Pons (tissue), 1 donor: ENCODE measurements at regions not wholly inside any gene's neighbourhood (a gene's known extent, or its start where the extent isn't known, plus 50 kb on each side); places are given as distances from the start of the nearest gene placed in this dataset.
"Not testable (repeated sequence)": the region's sequence is repeated elsewhere in the genome, so short reads cannot be mapped to it uniquely, and the experiment has no call there.

Experiments used
- DNase-seq: peaks from one replicate; pipeline ENCODE4 v3.0.0-alpha.2; 2016; ENCODE audit warnings: low spot score

DNA sequence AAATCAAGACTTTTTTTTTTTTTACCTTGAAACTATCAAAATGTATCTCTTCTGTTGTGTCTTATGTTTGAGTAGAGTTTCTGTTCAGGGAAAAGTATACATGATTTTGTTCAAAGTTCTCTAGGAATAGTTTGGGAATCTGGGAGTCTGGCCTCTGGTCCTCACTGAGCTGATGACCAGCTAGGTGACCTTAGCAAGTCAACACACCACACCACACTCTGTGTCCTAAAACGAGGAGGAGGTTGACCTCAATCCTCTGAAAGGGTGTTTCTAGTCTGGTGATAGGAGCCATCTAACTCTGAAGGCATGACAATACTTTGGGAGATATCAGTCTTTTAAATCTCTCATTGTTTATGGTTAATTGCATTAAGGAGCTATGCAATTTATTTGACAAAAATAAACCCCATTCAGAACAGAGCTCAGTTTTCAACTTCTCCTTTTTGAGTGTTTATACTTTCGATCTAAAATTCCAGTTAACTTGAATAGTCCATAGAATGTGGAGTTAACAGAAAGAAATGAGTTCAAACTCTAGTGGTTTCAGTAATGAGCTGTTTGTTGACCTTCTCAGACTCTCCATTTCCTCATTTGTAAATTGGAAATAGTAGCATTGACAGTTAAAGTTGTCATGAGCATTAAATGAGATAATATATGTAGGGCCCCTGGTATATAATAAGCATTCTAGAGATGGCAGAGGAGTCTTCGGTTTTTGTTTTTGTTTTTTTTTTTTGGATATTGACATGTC, 112.2 kb upstream of the LRRN1 start:
- DNase-seq: no peak

DNA sequence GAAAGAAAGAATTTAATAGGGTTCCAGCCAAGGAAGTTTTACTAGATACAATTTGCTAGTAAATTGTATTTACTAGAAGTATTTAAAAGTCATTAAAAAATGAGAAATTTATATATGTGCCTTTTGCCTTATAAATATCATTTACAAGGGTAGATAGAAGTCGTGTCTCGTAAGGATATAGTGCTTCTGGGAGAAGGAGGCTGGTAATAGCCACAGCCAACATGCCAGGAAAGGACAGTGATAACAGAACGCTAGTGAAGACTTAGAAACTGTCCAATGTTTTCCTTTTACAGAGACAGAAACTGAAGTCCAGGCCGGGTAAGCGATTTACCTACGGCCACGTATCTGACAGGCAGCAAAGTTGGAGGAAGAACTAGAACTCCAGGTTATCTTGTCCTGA, 113.5 kb upstream of the LRRN1 start:
- DNase-seq: no peak

DNA sequence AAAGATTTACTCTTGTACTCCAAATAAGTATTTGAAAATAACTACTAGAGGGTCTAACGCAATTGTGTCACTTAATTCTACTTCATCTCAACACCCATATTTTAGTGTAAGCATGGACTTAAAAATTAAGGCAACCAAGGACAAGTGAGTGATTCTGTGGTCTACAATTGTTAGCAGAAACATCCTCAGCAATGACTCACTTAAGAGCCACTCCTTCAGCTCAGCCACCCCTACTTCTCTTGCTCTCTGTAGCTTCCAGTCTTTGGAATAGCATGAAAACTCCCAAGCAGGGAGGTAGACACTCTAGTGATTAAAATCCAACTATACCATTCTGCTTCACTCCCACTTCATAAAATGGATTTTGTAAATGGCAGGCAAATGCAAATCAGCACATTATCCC, 116.0 kb upstream of the LRRN1 start:
- no peak for DNase-seq

DNA sequence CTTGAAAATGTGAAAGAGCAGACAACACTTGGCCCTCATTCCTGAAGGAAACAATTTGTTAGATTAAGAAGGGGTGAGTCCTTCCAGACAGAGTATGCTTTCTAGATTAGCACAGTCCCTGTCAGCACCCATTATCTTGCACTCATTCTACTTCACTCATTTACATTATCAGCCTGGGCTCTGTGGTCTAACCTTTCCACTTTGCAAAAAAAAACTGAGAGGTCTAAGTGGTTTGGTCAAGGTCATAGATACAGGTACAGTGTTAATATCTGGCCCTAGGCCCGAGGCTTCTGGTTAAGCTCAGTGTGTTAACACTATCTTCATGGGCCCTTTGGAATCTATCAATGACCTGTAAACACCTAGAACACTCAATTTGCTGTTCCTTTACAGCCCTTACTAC, 123.4 kb upstream of the LRRN1 start:
- DNase-seq: no peak

DNA sequence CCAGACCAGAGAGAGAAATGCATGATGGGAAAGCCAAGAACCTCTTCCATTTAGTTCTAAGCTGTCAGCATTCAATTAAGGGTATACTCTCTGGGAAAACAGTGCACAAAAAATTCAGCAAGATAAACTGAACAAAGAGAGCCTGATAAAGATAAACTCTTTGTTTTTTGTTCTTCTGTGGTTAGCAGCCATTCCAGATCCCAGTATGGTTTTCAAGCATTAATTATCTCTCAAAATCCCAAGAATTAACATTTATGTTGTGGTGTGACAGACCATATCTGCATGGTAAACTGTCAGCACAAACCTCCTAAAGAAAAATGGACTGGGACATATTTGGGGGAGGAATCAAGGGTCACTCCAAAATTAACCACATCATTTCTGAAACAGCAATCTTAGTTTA, 124.0 kb upstream of the LRRN1 start:
- no peak for DNase-seq

DNA sequence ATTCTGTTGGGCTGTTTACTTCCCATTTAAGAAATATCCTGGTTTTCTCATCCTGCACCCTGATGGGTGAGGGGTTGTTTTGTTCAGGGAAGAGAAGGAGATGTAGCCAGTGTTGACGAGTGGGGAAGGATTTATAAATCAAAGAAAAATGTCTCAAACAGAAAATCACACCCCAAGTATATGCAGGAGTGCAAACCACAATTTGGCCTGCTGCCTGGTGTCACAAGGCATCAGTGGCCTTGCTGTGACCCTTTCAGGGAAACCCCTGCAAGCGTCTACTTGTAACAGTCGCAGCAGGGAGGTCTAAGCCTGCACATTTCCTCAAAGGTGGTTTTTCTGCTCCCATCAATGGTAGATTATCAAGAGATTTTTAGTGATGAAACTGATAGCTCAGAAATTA, 132.6 kb upstream of the LRRN1 start:
- DNase-seq: no peak

DNA sequence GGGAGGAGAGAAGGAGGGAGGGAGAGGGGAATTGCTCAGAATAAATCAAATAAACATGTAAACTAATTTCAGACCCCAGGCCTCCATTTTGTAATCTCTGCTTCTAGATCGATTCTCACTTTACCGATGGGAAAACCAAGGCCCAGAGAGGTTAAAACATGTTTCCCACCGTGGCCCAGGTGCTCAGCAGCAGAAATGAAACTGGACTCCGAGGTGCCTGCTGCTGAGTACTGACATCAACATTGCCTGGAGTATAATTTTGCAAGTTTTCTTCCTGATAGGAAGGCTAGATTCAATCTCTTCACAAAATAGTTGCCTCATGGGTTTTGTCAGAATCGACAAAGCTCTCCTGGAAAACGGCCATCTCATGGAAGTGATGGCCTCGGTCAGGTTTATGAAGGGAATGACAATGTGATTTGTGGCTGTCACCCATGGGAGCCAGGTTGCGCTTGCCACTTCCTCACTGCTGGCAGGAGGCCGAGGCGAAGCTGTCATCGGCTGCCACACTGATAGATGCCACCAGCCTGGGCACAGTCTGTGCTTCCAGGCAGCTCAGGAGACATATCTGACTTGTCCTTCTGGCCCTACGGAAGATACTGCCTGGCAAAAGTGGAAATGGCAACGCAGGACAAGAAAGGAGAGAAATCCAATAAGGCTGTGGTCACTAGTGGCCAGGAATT, 133.1 kb upstream of the LRRN1 start:
- DNase-seq: peak; percentile 18

DNA sequence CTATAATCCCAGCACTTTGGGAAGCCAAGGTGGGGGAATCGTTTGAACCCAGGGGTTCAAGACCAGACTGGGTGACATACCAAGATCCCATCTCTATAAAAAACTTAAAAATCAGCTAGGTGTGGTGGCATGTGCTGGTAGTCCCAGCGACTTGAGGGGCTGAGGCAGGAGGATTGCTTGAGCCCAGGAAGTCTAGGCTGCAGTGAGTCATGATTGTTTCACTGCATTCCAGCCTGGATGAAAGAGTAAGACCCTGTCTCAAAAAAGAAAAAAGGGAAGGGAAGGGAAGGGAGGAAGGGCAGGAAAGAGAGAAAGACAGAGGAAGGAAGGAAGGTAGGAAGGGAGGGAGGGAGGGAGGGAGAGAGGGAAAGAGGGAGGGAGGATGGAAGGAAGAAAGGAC, 133.7 kb upstream of the LRRN1 start:
- DNase-seq: no peak

DNA sequence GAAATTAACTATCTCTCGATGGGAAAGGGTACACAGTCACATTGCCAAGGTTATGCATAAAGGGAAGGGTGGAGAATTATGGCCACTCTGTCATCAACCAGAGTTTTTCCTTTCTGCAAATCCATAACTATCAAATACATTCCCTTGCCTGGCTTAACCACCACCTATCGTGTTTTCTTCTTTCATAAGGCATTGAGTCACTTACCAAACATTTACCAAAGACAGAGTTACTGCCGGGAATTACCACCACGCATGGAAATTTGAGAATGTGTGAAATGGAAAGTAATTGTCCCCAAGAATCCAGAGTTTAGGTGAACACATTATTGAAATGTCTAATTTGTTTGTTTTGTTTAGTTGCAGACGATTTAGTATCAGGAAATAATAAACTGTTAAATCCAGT, 134.3 kb upstream of the LRRN1 start:
- no peak for DNase-seq

DNA sequence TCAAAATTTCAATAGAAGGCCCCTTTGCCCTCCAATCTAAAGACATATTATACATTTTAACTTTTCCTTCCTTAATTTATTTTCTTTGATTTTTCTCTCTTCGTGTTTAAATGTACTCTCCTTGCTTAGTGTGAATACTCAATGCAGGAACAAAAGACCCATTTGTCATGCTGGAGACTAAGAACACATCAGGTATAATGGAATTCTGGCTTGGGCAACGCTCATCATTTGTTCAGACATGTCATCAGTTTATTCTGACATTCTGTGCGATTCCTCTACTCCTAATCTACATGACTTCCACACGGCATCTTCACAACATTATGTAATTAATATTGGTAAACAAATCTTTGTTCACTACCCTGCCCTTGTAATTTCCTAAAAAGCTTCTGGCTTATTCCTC, 136.6 kb upstream of the LRRN1 start:
- no peak for DNase-seq

DNA sequence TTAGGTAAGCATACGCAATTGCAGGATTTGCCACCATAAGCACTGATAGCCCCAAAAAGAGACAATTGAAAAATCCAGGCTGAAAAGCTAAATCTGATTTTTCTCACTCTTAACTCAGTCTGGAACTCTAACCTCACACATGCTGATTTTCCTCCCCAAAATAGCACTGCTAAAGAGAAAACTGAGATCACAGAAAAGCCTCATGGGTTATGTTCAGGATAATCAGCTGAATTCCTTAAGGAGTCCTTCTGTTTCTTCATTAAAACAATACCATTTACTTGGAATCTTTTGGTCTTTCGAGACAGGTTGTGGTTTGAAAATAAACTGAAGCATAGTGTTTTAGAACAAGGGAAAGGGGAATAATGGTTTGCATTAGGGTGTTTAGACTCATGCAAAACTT, 144.3 kb upstream of the LRRN1 start:
- no peak for DNase-seq

DNA sequence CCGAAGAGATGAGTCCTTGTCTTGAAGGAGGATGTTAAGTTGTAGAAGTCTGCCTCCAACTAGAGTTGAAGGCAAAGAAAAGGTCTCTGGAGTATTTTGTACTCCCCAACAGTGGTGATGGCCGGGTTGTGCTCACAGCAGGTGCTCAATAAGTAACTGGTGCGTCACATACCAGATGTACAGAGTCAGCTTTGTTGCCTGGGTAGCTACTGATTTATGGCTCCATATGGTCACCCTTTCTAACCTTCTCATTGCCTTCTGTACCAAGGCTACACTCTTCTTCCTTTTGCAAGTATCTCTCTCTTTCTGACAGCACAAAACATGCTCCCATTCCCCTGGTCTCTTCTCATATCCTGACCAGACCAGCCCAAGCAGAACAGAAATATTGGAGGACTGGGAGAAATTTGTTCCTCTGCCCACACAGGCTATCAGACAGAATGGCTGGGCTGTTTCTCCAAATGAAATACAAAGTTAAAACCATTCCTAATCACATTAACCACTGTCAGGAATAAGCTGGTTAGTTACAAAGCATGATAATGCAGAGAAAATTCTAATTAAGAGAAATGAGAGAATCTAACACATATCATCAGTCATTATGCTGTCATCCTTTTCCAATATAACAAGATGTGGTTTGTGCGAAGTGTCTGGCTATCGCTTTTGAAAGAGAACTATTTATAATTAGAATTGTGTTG, 150.1 kb upstream of the LRRN1 start:
- DNase-seq: no peak

DNA sequence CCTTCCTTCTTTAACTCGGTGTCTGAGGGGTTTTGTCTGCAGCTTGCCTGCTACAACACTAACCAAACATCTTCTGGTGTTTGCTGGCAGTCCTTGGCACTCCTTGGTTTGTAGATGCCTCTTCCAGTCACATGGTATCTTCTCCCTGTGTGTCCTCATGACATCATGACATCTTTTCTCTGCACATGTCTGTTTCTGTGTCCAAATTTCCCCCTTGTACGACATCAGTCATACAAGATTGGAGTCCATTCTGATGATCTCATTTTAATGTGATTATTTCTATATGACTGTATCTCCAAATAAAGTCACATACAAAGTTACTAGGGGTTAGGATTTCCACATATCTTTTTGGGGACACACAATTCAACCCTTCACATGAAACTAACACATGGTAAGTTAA, 152.3 kb upstream of the LRRN1 start:
- no peak for DNase-seq

DNA sequence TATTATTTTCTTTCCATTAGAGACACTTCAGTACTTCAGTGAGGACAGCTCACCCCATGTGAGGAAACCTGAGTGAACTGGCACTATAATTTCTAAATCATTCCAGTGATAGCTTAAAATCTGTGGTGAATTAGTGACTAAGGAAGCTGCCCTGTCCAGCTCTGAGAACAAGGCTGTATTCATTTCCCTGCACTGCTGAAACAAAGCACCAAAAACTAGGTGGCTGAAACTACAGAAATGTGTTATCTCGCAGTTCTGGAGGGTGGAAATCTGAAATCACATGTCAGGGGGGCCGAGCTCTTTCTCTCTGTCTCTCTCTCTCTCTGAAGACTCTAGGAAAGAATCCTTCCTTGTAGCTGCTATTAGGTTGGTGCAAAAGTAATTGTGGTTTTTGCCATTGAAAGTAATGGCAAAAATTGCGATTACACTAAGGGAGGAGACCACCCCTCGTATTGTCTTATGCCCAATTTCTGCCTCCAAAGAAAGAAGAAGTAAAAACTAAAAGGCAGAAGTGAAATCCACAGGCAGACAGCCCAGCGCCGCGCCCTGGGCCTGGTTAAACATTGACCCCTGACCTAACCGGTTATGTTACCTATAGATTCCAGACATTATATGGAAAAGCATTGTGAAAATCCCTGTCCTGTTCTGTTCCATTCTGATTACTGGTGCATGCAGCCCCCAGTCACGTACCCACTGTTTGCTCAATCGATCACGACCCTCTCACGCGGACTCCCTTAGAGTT, 153.0 kb upstream of the LRRN1 start:
- DNase-seq: not testable (repeated sequence)

DNA sequence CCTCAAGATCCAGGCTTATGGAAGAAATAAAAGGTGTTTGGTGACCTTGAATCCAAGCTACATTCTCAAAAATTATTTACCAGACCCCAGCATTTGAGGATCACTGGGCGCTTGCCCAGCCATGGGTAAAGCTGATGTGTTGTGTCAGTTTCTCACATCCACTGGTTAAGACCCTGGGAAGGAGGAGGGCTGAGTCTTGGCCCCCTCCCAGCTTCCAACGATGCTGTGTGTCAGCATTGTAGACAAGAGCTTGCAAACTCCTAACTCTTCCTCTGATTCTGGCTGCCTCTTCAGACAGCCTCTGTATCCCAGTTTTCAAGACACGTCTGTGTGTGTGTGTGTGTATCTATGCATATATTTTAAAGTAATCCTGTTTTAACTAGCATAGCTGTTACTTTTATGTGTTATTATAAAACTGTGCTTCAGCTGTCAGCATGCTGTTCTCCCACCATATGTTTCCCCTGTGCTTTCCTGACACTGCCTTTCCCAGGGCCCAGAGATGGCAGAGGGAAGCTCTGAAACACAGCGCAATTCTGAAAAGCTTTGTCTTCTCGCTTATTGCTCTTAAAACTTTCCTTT, 157.3 kb upstream of the LRRN1 start:
- no peak for DNase-seq

DNA sequence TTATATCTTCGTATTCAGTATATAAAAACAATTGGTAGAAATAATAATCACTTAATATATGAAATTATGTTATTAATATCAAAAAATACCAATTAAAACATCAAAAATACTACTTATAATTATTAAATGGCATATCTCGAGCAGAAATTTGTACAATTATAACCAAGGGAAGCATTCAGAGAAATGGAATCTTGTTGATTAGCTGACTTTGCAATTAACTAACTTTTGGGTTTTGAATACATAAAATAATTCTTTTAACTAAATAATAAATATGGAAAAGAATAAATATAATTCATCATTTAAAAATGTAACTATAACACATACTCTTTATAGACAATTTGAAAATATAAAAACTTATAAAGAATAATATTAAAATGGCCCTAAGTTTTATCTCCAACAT, 160.2 kb upstream of the LRRN1 start:
- DNase-seq: no peak

DNA sequence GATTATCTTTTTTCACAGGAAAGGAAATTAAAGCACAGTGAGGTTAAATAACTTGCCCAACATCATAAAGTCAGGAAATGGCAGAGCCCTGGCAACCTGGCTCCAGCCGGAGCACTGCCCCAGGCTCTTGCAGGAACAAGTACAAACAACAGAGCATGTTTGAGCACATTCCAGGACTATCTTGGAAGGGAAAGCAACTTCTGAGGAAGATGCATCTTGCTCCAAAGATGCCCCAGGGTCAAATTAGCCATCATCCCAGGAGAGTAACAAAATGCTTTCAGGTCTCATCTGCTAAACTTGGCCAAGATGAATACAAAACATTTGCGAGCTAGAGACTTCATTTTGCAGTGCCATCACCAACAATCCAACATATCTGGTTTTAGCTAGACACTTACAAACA, 162.4 kb upstream of the LRRN1 start:
- DNase-seq: peak; percentile 12

DNA sequence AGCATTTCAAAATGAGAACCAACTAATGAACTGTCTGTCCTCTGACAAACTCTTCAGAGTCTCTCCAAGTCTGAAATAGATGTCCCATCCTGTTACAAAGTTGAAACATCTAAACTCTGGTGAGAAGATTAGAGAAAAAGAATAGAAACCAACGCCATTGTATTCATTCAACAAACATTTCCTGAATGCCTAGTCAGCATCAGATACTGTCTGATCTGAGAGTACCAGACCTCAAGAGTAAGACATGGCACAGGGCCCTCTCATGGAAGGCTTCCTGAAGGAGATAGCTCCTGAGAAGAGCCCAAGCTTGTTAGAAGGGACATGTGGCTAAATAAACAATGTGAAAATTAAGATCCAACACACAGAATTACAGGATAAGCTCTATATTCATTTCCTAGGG, 164.1 kb upstream of the LRRN1 start:
- DNase-seq: no peak

DNA sequence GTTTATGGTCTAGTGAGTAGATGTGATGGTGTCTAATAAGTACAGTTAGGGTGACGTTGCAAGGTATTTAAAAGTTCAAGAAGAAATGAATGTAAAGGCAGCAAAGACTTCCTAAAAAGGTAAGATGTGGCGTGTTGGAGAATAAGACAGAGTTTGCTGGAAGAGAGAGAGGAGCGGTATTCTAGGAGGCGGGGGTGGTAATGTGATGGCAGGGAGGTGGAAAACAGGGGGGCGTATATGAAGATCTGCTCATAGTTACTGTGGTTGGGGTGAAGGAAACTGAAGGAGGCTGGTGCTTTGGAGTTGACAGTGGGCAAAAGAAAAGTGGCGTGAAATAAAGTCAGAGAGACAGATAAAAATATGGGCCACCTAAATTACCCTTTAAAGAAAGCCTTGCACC, 164.9 kb upstream of the LRRN1 start:
- no peak for DNase-seq

DNA sequence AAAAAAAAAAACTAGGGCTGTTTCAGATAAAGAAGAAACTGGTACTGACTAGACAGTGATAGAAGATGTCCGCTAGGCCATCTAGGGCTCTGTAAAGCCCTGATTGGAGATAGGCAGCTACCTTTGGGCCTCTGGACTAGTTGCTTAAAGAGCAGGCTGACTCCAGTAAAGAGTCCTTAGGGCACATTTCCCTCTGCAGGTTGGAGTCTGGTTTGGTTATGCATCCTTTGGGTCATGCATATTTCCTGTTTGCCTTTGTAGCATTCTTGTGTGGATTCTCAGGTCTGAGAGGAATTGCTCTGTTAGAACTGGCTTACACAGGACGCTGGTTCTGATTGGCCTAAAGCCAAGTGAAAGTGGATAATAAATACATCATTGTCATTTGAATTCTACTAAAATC, 165.5 kb upstream of the LRRN1 start:
- DNase-seq: no peak

DNA sequence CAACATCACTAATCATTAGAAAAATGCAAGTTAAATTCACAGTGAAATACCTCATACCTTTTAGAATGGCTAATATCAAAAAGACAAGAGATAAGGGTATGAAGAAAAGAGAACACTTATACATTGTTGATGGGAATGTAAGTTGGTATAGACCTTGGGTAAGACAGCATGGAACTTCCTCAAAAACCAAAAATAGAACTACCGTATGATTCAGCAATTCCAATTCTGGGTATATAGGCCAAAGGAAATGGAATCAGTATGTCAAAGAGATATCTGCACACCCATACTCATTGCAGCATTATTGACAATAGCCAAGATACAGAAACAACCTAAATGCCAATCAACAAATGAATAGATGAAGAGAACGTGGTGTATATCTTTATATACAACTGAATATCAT, 166.8 kb upstream of the LRRN1 start:
- no peak for DNase-seq

DNA sequence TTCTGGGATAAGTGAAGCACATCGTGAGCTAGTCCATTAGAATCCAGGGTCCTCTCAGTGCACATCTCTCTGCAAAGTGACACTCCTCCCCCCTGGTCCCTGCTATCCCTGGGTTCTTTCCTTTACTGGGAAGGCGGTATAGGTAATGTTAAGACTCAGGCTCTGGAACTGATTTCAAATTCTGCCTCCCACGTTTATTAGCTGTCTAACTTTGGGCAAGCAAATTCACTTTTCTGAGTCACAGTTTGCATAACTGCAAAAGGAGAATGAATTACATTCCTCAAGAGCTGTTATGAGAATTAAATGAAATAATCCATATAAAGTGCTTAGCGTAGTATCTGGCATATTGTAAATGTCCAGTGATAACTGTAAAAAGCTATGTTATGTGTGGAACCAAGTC, 168.1 kb upstream of the LRRN1 start:
- no peak for DNase-seq
